ENCODE measurements at regions not wholly inside any gene's neighbourhood (a gene's known extent, or its start where the extent isn't known, plus 50 kb on each side); places are given as distances from the start of the nearest gene placed in this dataset.
A peak's percentile ranks its signal among the peaks of the same experiment; 100 is the strongest.

DNA sequence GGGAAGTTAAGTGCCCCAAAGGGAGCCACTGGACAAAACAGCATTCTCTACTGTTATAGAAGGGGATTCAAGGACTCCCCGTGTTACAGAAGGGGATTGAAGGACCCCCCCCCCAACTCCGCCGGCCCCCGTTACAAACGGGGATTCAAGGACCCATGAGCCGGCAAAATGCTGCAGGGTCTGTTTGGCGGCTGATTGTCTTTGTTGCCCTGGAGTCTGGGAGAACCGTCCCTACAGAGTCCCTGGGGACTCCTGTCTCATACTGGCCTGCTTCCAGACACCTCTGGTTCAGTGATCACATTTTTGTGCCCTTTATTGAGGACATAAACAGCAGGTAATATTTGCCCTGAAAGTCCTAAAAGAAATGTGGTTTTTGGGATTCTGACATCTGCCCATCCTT is 96.4 kb downstream of the SYF2 start:
- H3K36me3 ChIP-seq (ENCODE audit: control insufficient read depth in 2 of 2, insufficient read depth in 2 of 2, low read length in 1 of 2): no peaks in the 10 kb centered on the region
- H3K27ac ChIP-seq (ENCODE audit: low read depth in 1 of 2, low read length in 1 of 2): no peak overlapping the region
- 96% methylated on average over 8 of the region's 8 CpGs for WGBS
- no peak overlapping the region for H3K4me3 ChIP-seq (ENCODE audit: low read length in 2 of 2)
- no peaks in the 10 kb centered on the region for H3K9me3 ChIP-seq (ENCODE audit: control insufficient read depth in 2 of 2, insufficient read depth in 1 of 2, low read length in 1 of 2)
- no peak for DNase-seq (ENCODE audit: low read depth in 6 of 9, low spot score in 9 of 9)
- peaks cover 0 to 12% of the 10 kb centered on the region in 2 donors for H3K4me1 ChIP-seq (ENCODE audit: control insufficient read depth in 2 of 2, insufficient read depth in 2 of 2, low read length in 2 of 2)
- no peaks in the 10 kb centered on the region for H3K27me3 ChIP-seq (ENCODE audit: control insufficient read depth in 2 of 2, insufficient read depth in 1 of 2, low read length in 1 of 2)

DNA sequence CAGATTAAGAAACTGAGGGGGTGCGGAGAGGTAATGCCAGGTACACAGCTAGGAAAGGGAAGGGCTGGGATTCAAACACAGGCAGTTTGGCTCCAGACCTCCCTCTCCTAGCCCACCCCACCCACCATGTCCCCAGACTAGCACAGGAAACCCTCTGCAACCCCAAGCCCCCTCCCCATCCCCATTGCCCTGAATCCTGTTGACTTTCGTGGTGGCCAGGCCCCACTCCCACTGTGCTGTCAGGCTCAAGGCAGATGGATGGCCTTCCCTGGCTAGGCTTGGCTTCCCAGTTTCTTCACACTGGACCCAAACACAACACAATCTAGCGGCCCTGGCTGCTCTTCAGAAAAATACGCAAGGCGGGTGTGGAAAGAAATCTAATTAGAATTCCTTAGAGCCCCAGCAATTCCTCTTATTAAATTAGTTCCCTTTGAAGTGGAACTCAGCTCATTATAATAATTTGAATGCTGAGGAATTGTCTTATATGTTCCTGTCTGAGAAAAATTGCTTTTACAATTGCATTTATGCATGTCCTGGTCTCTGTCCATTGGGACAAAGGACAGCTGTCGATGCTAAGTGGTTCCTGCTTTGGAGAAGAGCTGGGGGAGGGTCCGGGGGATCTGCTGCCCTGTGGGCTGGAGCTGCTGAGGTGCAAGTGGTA is 97.4 kb downstream of the SYF2 start:
- Histone ChIP-seq H3K9me3 (ENCODE audit: control insufficient read depth in 2 of 2, insufficient read depth in 1 of 2, low read length in 1 of 2) (no peaks in the 10 kb centered on the region), H3K27ac (ENCODE audit: low read depth in 1 of 2, low read length in 1 of 2) (no peak overlapping the region), H3K4me1 (ENCODE audit: control insufficient read depth in 2 of 2, insufficient read depth in 2 of 2, low read length in 2 of 2) (peaks cover 0 to 7% of the 10 kb centered on the region in 2 donors), H3K27me3 (ENCODE audit: control insufficient read depth in 2 of 2, insufficient read depth in 1 of 2, low read length in 1 of 2) (no peaks in the 10 kb centered on the region), H3K4me3 (ENCODE audit: low read length in 2 of 2) (no peak overlapping the region), H3K36me3 (ENCODE audit: control insufficient read depth in 2 of 2, insufficient read depth in 2 of 2, low read length in 1 of 2) (no peaks in the 10 kb centered on the region)
- WGBS: 95% methylated on average over 7 of the region's 7 CpGs
- DNase-seq (ENCODE audit: low read depth in 6 of 9, low spot score in 9 of 9): no peak

DNA sequence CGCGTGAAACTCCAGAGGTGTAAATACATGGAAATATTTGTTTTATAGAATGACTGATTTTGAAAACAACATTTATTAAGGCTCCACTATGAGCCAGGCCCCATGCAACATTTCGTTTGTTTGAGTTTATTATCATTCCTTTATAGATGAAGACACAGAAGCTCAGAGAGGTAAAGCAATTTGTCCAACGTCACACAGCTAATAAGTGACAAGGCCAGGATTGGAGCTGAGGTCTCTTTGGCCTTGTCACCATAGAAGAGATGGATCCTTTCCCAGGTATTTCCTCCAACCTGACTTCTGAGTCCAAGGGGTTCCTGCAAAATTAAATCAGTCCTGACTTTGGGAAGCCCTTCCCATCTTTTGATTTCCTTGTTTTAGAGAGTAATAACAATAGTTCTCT is 98.0 kb downstream of the SYF2 start:
- Histone ChIP-seq H3K4me3 (ENCODE audit: low read length in 2 of 2) (no peak overlapping the region), H3K9me3 (ENCODE audit: control insufficient read depth in 2 of 2, insufficient read depth in 1 of 2, low read length in 1 of 2) (no peaks in the 10 kb centered on the region), H3K36me3 (ENCODE audit: control insufficient read depth in 2 of 2, insufficient read depth in 2 of 2, low read length in 1 of 2) (no peaks in the 10 kb centered on the region), H3K4me1 (ENCODE audit: control insufficient read depth in 2 of 2, insufficient read depth in 2 of 2, low read length in 2 of 2) (peaks cover 0 to 5% of the 10 kb centered on the region in 2 donors), H3K27me3 (ENCODE audit: control insufficient read depth in 2 of 2, insufficient read depth in 1 of 2, low read length in 1 of 2) (no peaks in the 10 kb centered on the region), H3K27ac (ENCODE audit: low read depth in 1 of 2, low read length in 1 of 2) (no peak overlapping the region)
- WGBS: 93% methylated on average over 4 of the region's 4 CpGs
- no peak for DNase-seq (ENCODE audit: low read depth in 6 of 9, low spot score in 9 of 9)

DNA sequence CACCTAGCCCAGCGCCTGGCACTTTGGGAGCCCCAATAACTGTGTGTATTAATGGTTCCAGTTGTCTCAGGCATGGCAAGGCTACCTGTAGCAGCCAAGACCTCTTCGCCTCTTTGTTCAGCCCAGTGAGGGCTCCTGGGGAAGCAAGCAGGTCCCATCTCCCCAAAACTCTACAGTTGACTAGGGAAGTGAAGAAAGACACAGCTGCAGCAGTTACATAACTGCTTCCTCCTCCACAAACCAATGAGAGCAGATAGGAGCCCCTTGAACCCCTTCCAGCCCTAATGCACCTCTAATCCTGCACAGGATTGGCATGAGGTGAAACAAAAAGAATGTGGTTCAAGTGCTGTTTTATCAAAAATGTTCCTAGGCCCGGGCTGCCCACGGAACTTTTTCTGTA is 100.5 kb downstream of the SYF2 start:
- H3K27me3 ChIP-seq (ENCODE audit: control insufficient read depth in 2 of 2, insufficient read depth in 1 of 2, low read length in 1 of 2): no peaks in the 10 kb centered on the region
- WGBS: 69% methylated on average over 4 of the region's 4 CpGs
- DNase-seq (ENCODE audit: low read depth in 6 of 9, low spot score in 9 of 9): no peak

DNA sequence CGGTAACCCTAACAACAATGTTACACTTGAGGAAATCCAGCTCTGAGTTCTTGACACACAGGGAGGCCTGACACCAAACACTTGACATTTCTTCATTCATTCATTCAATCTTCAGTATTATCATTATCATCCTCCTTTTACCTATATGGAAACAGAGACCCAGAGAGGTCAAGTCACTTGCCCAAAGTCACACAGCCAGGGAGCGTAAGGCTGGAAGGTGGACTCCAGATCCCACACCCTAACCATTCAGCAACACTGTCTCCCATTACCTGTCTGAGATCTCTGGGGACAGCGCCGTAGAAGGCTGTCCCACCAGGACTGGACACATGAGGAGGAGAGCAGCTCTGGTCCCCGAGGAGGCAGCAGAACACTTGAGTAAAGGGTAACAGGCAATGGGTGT is 101.4 kb downstream of the SYF2 start:
- no peak overlapping the region for H3K4me3 ChIP-seq (ENCODE audit: low read length in 2 of 2)

More for the DNA sequence above, 100.5 kb downstream of the SYF2 start:
- no peak overlapping the region for H3K4me3 ChIP-seq (ENCODE audit: low read length in 2 of 2)
- H3K27ac ChIP-seq (ENCODE audit: low read depth in 1 of 2, low read length in 1 of 2): no peak overlapping the region
- H3K36me3 ChIP-seq (ENCODE audit: control insufficient read depth in 2 of 2, insufficient read depth in 2 of 2, low read length in 1 of 2): no peaks in the 10 kb centered on the region
- no peaks in the 10 kb centered on the region for H3K9me3 ChIP-seq (ENCODE audit: control insufficient read depth in 2 of 2, insufficient read depth in 1 of 2, low read length in 1 of 2)
- H3K4me1 ChIP-seq (ENCODE audit: control insufficient read depth in 2 of 2, insufficient read depth in 2 of 2, low read length in 2 of 2): no peaks in the 10 kb centered on the region

DNA sequence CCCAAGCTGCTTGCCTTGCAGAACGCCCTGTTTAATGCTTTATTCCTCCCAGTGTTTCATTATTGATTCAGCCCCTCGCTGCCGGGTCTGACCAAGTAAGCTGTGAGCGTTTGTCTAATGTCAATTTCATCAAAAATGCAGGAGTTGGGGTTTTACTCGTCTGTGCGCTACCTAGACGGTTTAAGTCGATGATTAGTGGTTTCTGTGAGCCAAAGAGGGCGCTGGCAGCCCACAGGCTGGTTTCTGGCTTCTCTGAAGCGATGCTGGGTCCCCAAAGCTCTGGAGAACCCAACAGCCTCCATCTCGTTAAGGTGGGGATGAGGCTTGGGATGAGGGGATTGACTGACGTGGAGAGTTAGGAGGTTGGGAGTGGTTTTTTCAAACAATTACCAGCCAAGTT is 102.9 kb downstream of the SYF2 start:
- WGBS: 92% methylated on average over 12 of the region's 12 CpGs
- H3K9me3 ChIP-seq (ENCODE audit: control insufficient read depth in 2 of 2, insufficient read depth in 1 of 2, low read length in 1 of 2): no peaks in the 10 kb centered on the region
- no peak overlapping the region for H3K4me3 ChIP-seq (ENCODE audit: low read length in 2 of 2)
- H3K4me1 ChIP-seq (ENCODE audit: control insufficient read depth in 2 of 2, insufficient read depth in 2 of 2, low read length in 2 of 2): no peaks in the 10 kb centered on the region
- no peak for DNase-seq (ENCODE audit: low read depth in 6 of 9, low spot score in 9 of 9)
- no peaks in the 10 kb centered on the region for H3K36me3 ChIP-seq (ENCODE audit: control insufficient read depth in 2 of 2, insufficient read depth in 2 of 2, low read length in 1 of 2)
- H3K27ac ChIP-seq (ENCODE audit: low read depth in 1 of 2, low read length in 1 of 2): no peak overlapping the region
- H3K27me3 ChIP-seq (ENCODE audit: control insufficient read depth in 2 of 2, insufficient read depth in 1 of 2, low read length in 1 of 2): no peaks in the 10 kb centered on the region

More for the DNA sequence above, 101.4 kb downstream of the SYF2 start:
- DNase-seq (ENCODE audit: low read depth in 6 of 9, low spot score in 9 of 9): no peak
- 97% methylated on average over 5 of the region's 5 CpGs for WGBS
- no peaks in the 10 kb centered on the region for H3K27me3 ChIP-seq (ENCODE audit: control insufficient read depth in 2 of 2, insufficient read depth in 1 of 2, low read length in 1 of 2)
- no peaks in the 10 kb centered on the region for H3K36me3 ChIP-seq (ENCODE audit: control insufficient read depth in 2 of 2, insufficient read depth in 2 of 2, low read length in 1 of 2)
- H3K9me3 ChIP-seq (ENCODE audit: control insufficient read depth in 2 of 2, insufficient read depth in 1 of 2, low read length in 1 of 2): no peaks in the 10 kb centered on the region
- no peaks in the 10 kb centered on the region for H3K4me1 ChIP-seq (ENCODE audit: control insufficient read depth in 2 of 2, insufficient read depth in 2 of 2, low read length in 2 of 2)
- no peak overlapping the region for H3K27ac ChIP-seq (ENCODE audit: low read depth in 1 of 2, low read length in 1 of 2)

DNA sequence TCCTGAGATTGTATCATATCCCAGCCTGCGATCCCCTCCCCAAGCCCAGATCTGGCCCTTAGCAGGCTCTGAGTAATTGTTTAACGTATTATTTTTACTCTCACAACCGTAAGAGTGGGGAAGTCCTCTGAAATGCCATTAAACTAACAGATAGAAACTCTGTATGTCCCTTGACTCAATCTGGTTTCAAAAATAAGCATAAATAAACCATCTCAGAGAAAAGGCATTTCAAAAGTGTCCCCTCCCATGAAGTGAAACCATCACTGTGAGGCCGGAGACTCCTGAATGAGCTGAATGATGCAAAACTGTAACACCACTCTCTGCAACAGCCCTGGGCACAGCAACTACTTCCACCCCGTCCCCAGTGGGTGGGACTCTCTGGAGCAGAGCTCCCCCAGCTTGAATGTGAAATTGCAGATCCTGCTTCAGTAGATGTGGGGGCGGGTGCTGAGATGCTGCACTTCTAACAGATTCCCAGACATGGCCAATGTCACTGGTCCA is 104.1 kb downstream of the SYF2 start:
- Histone ChIP-seq H3K27me3 (ENCODE audit: control insufficient read depth in 2 of 2, insufficient read depth in 1 of 2, low read length in 1 of 2) (no peaks in the 10 kb centered on the region), H3K36me3 (ENCODE audit: control insufficient read depth in 2 of 2, insufficient read depth in 2 of 2, low read length in 1 of 2) (no peaks in the 10 kb centered on the region)
- 90% methylated on average over 6 of the region's 6 CpGs for WGBS

DNA sequence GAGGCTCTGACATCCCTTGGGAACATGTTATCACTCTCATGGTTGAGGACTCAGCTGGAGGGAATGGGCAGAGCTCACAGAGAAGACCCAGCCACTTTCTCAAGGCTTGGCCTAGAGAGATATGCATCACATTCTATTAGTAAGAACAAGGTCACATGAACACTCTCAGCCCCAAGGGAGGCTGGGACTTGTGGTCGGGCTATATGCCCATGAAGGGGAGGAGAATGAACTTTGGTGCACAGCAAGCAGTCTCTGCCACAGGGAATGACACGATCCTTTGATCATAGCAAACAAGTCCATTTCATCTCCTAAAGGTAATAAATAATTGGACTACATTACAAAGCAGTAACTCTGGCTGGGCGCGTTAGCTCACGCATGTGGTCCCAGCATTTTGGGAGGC is 105.7 kb downstream of the SYF2 start:
- Histone ChIP-seq H3K36me3 (ENCODE audit: control insufficient read depth in 2 of 2, insufficient read depth in 2 of 2, low read length in 1 of 2) (no peaks in the 10 kb centered on the region), H3K4me1 (ENCODE audit: control insufficient read depth in 2 of 2, insufficient read depth in 2 of 2, low read length in 2 of 2) (no peaks in the 10 kb centered on the region), H3K27me3 (ENCODE audit: control insufficient read depth in 2 of 2, insufficient read depth in 1 of 2, low read length in 1 of 2) (no peaks in the 10 kb centered on the region), H3K27ac (ENCODE audit: low read depth in 1 of 2, low read length in 1 of 2) (peak overlapping the region in 1 of 2 donors; percentile 3), H3K4me3 (ENCODE audit: low read length in 2 of 2) (no peak overlapping the region), H3K9me3 (ENCODE audit: control insufficient read depth in 2 of 2, insufficient read depth in 1 of 2, low read length in 1 of 2) (no peaks in the 10 kb centered on the region)
- no peak for DNase-seq (ENCODE audit: low read depth in 6 of 9, low spot score in 9 of 9)
- WGBS: 97% methylated on average over 5 of the region's 5 CpGs

More for the DNA sequence above, 104.1 kb downstream of the SYF2 start:
- no peak overlapping the region for H3K4me3 ChIP-seq (ENCODE audit: low read length in 2 of 2)
- no peak for DNase-seq (ENCODE audit: low read depth in 6 of 9, low spot score in 9 of 9)
- no peaks in the 10 kb centered on the region for H3K4me1 ChIP-seq (ENCODE audit: control insufficient read depth in 2 of 2, insufficient read depth in 2 of 2, low read length in 2 of 2)
- no peaks in the 10 kb centered on the region for H3K9me3 ChIP-seq (ENCODE audit: control insufficient read depth in 2 of 2, insufficient read depth in 1 of 2, low read length in 1 of 2)
- no peak overlapping the region for H3K27ac ChIP-seq (ENCODE audit: low read depth in 1 of 2, low read length in 1 of 2)

DNA sequence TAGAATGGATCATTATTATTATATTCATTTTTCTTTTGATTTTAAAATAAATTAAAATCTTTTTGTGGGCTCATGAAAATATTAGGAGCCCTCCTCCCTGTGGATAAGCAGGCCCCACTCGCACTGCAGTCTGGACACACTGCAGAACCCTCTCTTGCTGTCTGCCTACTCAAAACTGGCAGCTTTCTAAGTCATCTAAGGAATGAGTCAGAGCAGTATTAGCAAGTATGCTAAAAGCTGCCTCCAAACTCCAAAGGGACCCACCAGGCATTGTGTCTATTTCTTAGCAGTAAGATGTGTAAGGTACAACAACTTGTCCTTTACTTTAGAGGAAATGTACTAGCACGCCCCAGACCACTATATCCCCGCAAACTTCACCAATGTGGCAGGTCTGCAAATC is 108.8 kb downstream of the SYF2 start:
- 99% methylated on average over 3 of the region's 3 CpGs for WGBS
- H3K27me3 ChIP-seq (ENCODE audit: control insufficient read depth in 2 of 2, insufficient read depth in 1 of 2, low read length in 1 of 2): no peaks in the 10 kb centered on the region
- H3K9me3 ChIP-seq (ENCODE audit: control insufficient read depth in 2 of 2, insufficient read depth in 1 of 2, low read length in 1 of 2): no peaks in the 10 kb centered on the region
- H3K27ac ChIP-seq (ENCODE audit: low read depth in 1 of 2, low read length in 1 of 2): no peak overlapping the region
- DNase-seq (ENCODE audit: low read depth in 6 of 9, low spot score in 9 of 9): no peak
- peaks cover 0 to 6% of the 10 kb centered on the region in 2 donors for H3K4me1 ChIP-seq (ENCODE audit: control insufficient read depth in 2 of 2, insufficient read depth in 2 of 2, low read length in 2 of 2)
- no peaks in the 10 kb centered on the region for H3K36me3 ChIP-seq (ENCODE audit: control insufficient read depth in 2 of 2, insufficient read depth in 2 of 2, low read length in 1 of 2)
- no peak overlapping the region for H3K4me3 ChIP-seq (ENCODE audit: low read length in 2 of 2)
